HG03045 (cell line): ENCODE measurements at regions not wholly inside any gene's neighbourhood (a gene's known extent, or its start where the extent isn't known, plus 50 kb on each side); places are given as distances from the start of the nearest gene placed in this dataset.
"Not testable (repeated sequence)": the region's sequence is repeated elsewhere in the genome, so short reads cannot be mapped to it uniquely, and the experiment has no call there.

Experiments used
- ATAC-seq: cut with Tn5 transposase; IDR thresholded peaks from one replicate; pipeline ENCODE4 v1.9.1; 2021; ENCODE audit warnings: mild to moderate bottlenecking, moderate library complexity; ENCODE audit not compliant: unreplicated experiment

GRCh38 chr10:62935022-62935421 is 118.9 kb upstream of the EGR2 start:
- no peak for ATAC-seq

- ATAC-seq: no peak
Measured at GRCh38 chr10:62934258-62934657, 118.1 kb upstream of the EGR2 start.

- not testable (repeated sequence) for ATAC-seq
Measured at GRCh38 chr10:62928763-62929162, 112.6 kb upstream of the EGR2 start.

- no peak for ATAC-seq
Measured at GRCh38 chr10:62926407-62926806, 110.2 kb upstream of the EGR2 start.

- ATAC-seq: no peak
Measured at GRCh38 chr10:62924344-62924748, 108.2 kb upstream of the EGR2 start.

GRCh38 chr10:62919776-62920175 is 103.6 kb upstream of the EGR2 start:
- no peak for ATAC-seq

- ATAC-seq: peak; percentile 48
Measured at GRCh38 chr10:62917475-62918238, 101.5 kb upstream of the EGR2 start.

- no peak for ATAC-seq
Measured at GRCh38 chr10:62916141-62916603, 100.0 kb upstream of the EGR2 start.

- ATAC-seq: no peak
Measured at GRCh38 chr10:62915158-62915557, 99.0 kb upstream of the EGR2 start.

GRCh38 chr10:62912086-62912485 is 95.9 kb upstream of the EGR2 start:
- no peak for ATAC-seq

GRCh38 chr10:62911210-62911963 is 95.2 kb upstream of the EGR2 start:
- ATAC-seq: no peak

GRCh38 chr10:62907470-62908212 is 91.5 kb upstream of the EGR2 start:
- no peak for ATAC-seq

GRCh38 chr10:62904281-62904875 is 88.2 kb upstream of the EGR2 start:
- ATAC-seq: no peak

GRCh38 chr10:62903828-62904227 is 87.7 kb upstream of the EGR2 start:
- no peak for ATAC-seq

- no peak for ATAC-seq
Measured at GRCh38 chr10:62900829-62901571, 84.8 kb upstream of the EGR2 start.

GRCh38 chr10:62899311-62899710 is 83.1 kb upstream of the EGR2 start:
- no peak for ATAC-seq

- no peak for ATAC-seq
Measured at GRCh38 chr10:62895063-62895462, 78.9 kb upstream of the EGR2 start.

- no peak for ATAC-seq
Measured at GRCh38 chr10:62894156-62894555, 78.0 kb upstream of the EGR2 start.

- no peak for ATAC-seq
Measured at GRCh38 chr10:62893036-62893435, 76.9 kb upstream of the EGR2 start.

- ATAC-seq: no peak
Measured at GRCh38 chr10:62890395-62890794, 74.2 kb upstream of the EGR2 start.
